ENCODE measurements at regions not wholly inside any gene's neighbourhood (a gene's known extent, or its start where the extent isn't known, plus 50 kb on each side); places are given as distances from the start of the nearest gene placed in this dataset.

- no peak for FAIRE-seq
- no peak overlapping the region for H3K27ac ChIP-seq (ENCODE audit: extremely low read length, insufficient read depth, low read length)
- H3K4me1 ChIP-seq (ENCODE audit: insufficient read depth, low read length) = no peaks in the 10 kb centered on the region
- no peak overlapping the region for H3K4me2 ChIP-seq (ENCODE audit: low read depth, low read length)
- H3K79me2 ChIP-seq (ENCODE audit: insufficient read depth, low read length) = no peaks in the 10 kb centered on the region
- CTCF ChIA-PET (ENCODE audit: low intra/inter-chr PET ratio, low total read pairs) = no interaction called here
- H2AFZ ChIP-seq (ENCODE audit: low read length) = no peak overlapping the region
- no peak overlapping the region for H3K9ac ChIP-seq (ENCODE audit: insufficient read depth, low read depth, low read length)
- no peaks in the 10 kb centered on the region for H4K20me1 ChIP-seq (ENCODE audit: insufficient read depth, low read length)
- in situ Hi-C loops (cut with HindIII; ENCODE audit: extremely low pct_ligation_motif_present, low pct_unique_long_range_greater_than_20kb) (no loop called here), intact Hi-C loops (cut with micrococcal nuclease; ENCODE audit: unreplicated experiment) (no loop called here)
- BruUV-seq (replicated peaks) = no TSS peak
- ATAC-seq = no peak
- no peaks in the 10 kb centered on the region for H3K27me3 ChIP-seq (ENCODE audit: control insufficient read depth in 1 of 2, insufficient read depth in 2 of 2, low read length in 2 of 2)
- no peak for DNase-seq (ENCODE audit: low spot score)
- no peaks in the 10 kb centered on the region for H3K36me3 ChIP-seq (replicated peaks in 1 of 2; ENCODE audit: control insufficient read depth in 1 of 2, insufficient read depth in 2 of 2, low read length in 2 of 2)
- no peak overlapping the region for H3K4me3 ChIP-seq (replicated peaks in 1 of 3; ENCODE audit: insufficient read depth in 1 of 3, low read depth in 2 of 3, low read length in 3 of 3)
- no peaks in the 10 kb centered on the region for H3K9me3 ChIP-seq (ENCODE audit: low read length)
- TF ChIP-seq STAT6 (CRISPR knock-in tag; IDR thresholded peaks at IDR 0.05; ENCODE audit: borderline replicate concordance) = no peak
- no peak for TF ChIP-seq SSRP1 (CRISPR knock-in tag; IDR thresholded peaks at IDR 0.05)
- no peak for TF ChIP-seq ZNF772 (CRISPR knock-in tag; IDR thresholded peaks at IDR 0.05)
- TF ChIP-seq SALL1 (CRISPR knock-in tag; IDR thresholded peaks at IDR 0.05) = no peak
- no peak for TF ChIP-seq HNF4A (CRISPR knock-in tag; IDR thresholded peaks at IDR 0.05)
- no peak for TF ChIP-seq HMGXB4 (CRISPR knock-in tag; IDR thresholded peaks at IDR 0.05; ENCODE audit: borderline replicate concordance in 1 of 2, low read depth in 1 of 2)
- no peak for TF ChIP-seq NR3C1 (CRISPR knock-in tag; IDR thresholded peaks at IDR 0.05)
- TF ChIP-seq ADNP (CRISPR knock-in tag; IDR thresholded peaks at IDR 0.05) = no peak
- TF ChIP-seq UBTF (CRISPR knock-in tag; IDR thresholded peaks at IDR 0.05) = no peak
- POLR2A ChIA-PET = no interaction called here
- 33% methylated on average over 4 of the region's 4 CpGs for WGBS (ENCODE audit: low lambda C conversion rate)
These were observed 56.2 kb downstream of the PLCE1 start for GRCh38 chr10:94049911-94050310.
